WTC11 (cell line): ENCODE measurements at regions not wholly inside any gene's neighbourhood (a gene's known extent, or its start where the extent isn't known, plus 50 kb on each side); places are given as distances from the start of the nearest gene placed in this dataset.
A peak's percentile ranks its signal among the peaks of the same experiment; 100 is the strongest.

ENCODE experiments used
- ATAC-seq: fragments of 200-7000 bp; cut with Tn5 transposase; 2 replicates; pipeline ENCODE4 v1.10.0; 2021; ENCODE audit warnings: mild to moderate bottlenecking, moderate library complexity
- CTCF ChIA-PET: fragments of 300-600 bp; sonication (Branson Sonifier 250); formaldehyde crosslinking; loops from one replicate; lab custom pipeline; 2021; ENCODE audit warnings: antibody characterized with exemption; lab: Charles Lee
- POLR2A ChIA-PET: fragments of 350-600 bp; sonication (Branson Sonifier 250); formaldehyde crosslinking; loops from one replicate; lab custom pipeline; 2021; ENCODE audit warnings: antibody characterized with exemption; lab: Charles Lee
- DNase-seq: peaks from one replicate; pipeline ENCODE4 v3.0.0; 2021; ENCODE audit warnings: low spot score
- H3K27ac Mint-ChIP-seq: 2 replicates; pipeline ENCODE4 v1.8.0; 2021; ENCODE audit warnings: mixed read lengths
- H3K27me3 Mint-ChIP-seq: 2 replicates; pipeline ENCODE4 v1.8.0; 2021; ENCODE audit warnings: low read depth, mild to moderate bottlenecking, moderate library complexity, mixed read lengths
- H3K36me3 Mint-ChIP-seq: 2 replicates; pipeline ENCODE4 v1.8.0; 2021; ENCODE audit warnings: mixed read lengths
- H3K4me1 Mint-ChIP-seq: 2 replicates; pipeline ENCODE4 v1.8.0; 2022; ENCODE audit warnings: mixed read lengths
- H3K4me3 Mint-ChIP-seq: 2 replicates; pipeline ENCODE4 v1.8.0; 2021; ENCODE audit warnings: mild to moderate bottlenecking, moderate library complexity, mixed read lengths
- H3K9me3 Mint-ChIP-seq: 2 replicates; pipeline ENCODE4 v1.8.0; 2021; ENCODE audit warnings: mixed read lengths
- AR ChIP-seq: fragments of 250-450 bp; sonication (Bioruptor Pico); IDR thresholded peaks from 2 replicates; pipeline ENCODE4 v1.9.0; 2021; ENCODE audit warnings: mild to moderate bottlenecking
- ELF4 ChIP-seq: sonication (generic); formaldehyde crosslinking; IDR thresholded peaks from 2 replicates; pipeline ENCODE4 v1.8.1; 2022; ENCODE audit warnings: low read depth, mild to moderate bottlenecking, moderate library complexity, missing genetic modification reagents
- ESRRA ChIP-seq: sonication (generic); formaldehyde crosslinking; IDR thresholded peaks from 2 replicates; pipeline ENCODE4 v1.8.1; 2022; ENCODE audit warnings: mild to moderate bottlenecking, missing genetic modification reagents, borderline replicate concordance
- FOXK1 ChIP-seq: sonication (generic); formaldehyde crosslinking; IDR thresholded peaks from 2 replicates; pipeline ENCODE4 v1.8.0; 2022; ENCODE audit warnings: mild to moderate bottlenecking, moderate library complexity, missing genetic modification reagents
- FOXP1 ChIP-seq: sonication (generic); formaldehyde crosslinking; IDR thresholded peaks from 2 replicates; pipeline ENCODE4 v1.8.0; 2022; ENCODE audit warnings: missing genetic modification reagents, mild to moderate bottlenecking, moderate library complexity, borderline replicate concordance
- FOXP4 ChIP-seq: sonication (generic); formaldehyde crosslinking; IDR thresholded peaks from 2 replicates; pipeline ENCODE4 v1.8.0; 2022; ENCODE audit warnings: mild to moderate bottlenecking, missing genetic modification reagents
- GABPB1 ChIP-seq: sonication (generic); formaldehyde crosslinking; IDR thresholded peaks from 2 replicates; pipeline ENCODE4 v1.8.1; 2023; ENCODE audit warnings: mild to moderate bottlenecking, missing genetic modification reagents
- HMGXB4 ChIP-seq: sonication (generic); formaldehyde crosslinking; IDR thresholded peaks from 2 replicates; pipeline ENCODE4 v1.8.1; 2023; ENCODE audit warnings: mild to moderate bottlenecking, moderate library complexity, missing genetic modification reagents
- NR1H2 ChIP-seq: sonication (generic); formaldehyde crosslinking; IDR thresholded peaks from 2 replicates; pipeline ENCODE4 v1.9.0; 2021; ENCODE audit warnings: mild to moderate bottlenecking, moderate library complexity, missing genetic modification reagents
- NR2C2 ChIP-seq: sonication (generic); formaldehyde crosslinking; IDR thresholded peaks from 2 replicates; pipeline ENCODE4 v1.8.0; 2022; ENCODE audit warnings: mild to moderate bottlenecking, missing genetic modification reagents
- SMAD3 ChIP-seq: sonication (generic); formaldehyde crosslinking; IDR thresholded peaks from 2 replicates; pipeline ENCODE4 v1.8.0; 2022; ENCODE audit warnings: missing genetic modification reagents, mild to moderate bottlenecking, borderline replicate concordance
- SMAD4 ChIP-seq: sonication (generic); formaldehyde crosslinking; IDR thresholded peaks from 2 replicates; pipeline ENCODE4 v1.8.0; 2022; ENCODE audit warnings: mild to moderate bottlenecking, missing genetic modification reagents
- TEAD1 ChIP-seq: sonication (generic); formaldehyde crosslinking; IDR thresholded peaks from 2 replicates; pipeline ENCODE4 v1.8.0; 2022; ENCODE audit warnings: mild to moderate bottlenecking, missing genetic modification reagents
- TEAD4 ChIP-seq: sonication (generic); formaldehyde crosslinking; IDR thresholded peaks from 2 replicates; pipeline ENCODE4 v1.8.0; 2022; ENCODE audit warnings: mild to moderate bottlenecking, missing genetic modification reagents
- TP53 ChIP-seq: sonication (generic); formaldehyde crosslinking; IDR thresholded peaks from 2 replicates; pipeline ENCODE4 v1.8.1; 2023; ENCODE audit warnings: mild to moderate bottlenecking, missing genetic modification reagents
- USF2 ChIP-seq: sonication (generic); formaldehyde crosslinking; IDR thresholded peaks from 2 replicates; pipeline ENCODE4 v1.8.1; 2023; ENCODE audit warnings: mild to moderate bottlenecking, missing genetic modification reagents, moderate library complexity
- ZNF317 ChIP-seq: sonication (generic); formaldehyde crosslinking; IDR thresholded peaks from 2 replicates; pipeline ENCODE4 v1.8.1; 2023; ENCODE audit warnings: low read depth, mild to moderate bottlenecking, moderate library complexity, missing genetic modification reagents, borderline replicate concordance
- ZNF532 ChIP-seq: fragments of 250-450 bp; sonication (Bioruptor Pico); IDR thresholded peaks from 2 replicates; pipeline ENCODE4 v1.9.0; 2021; ENCODE audit warnings: mild to moderate bottlenecking, borderline replicate concordance

- Mint-ChIP-seq H3K4me3 (no peak overlapping the region), H3K4me1 (no peaks in the 10 kb centered on the region; the same call in 1 of the 2 replicates), H3K27me3 (no peaks in the 10 kb centered on the region), H3K9me3 (peaks cover 17% of the 10 kb centered on the region), H3K36me3 (no peaks in the 10 kb centered on the region), H3K27ac (no peak overlapping the region)
- DNase-seq = no peak
- TF ChIP-seq ZNF317 (CRISPR knock-in tag) (no peak), ELF4 (CRISPR knock-in tag) (no peak), FOXK1 (no peak), TEAD4 (CRISPR knock-in tag) (no peak), NR1H2 (CRISPR knock-in tag) (no peak), ESRRA (CRISPR knock-in tag) (no peak)
- CTCF ChIA-PET = no interaction called here
- POLR2A ChIA-PET = interaction anchor here (0.7 kb wide), 1 partner anchor 237 kb away, joined by 6 read pairs; no protein-coding TSS in a partner anchor
- ATAC-seq = no peak
Measured at GRCh38 chr14:101129521-101130167, 226.1 kb upstream of the RTL1 start.

GRCh38 chr14:101130861-101131260 is 227.3 kb upstream of the RTL1 start:
- no peak overlapping the region for H3K27ac Mint-ChIP-seq
- DNase-seq (no peak), ATAC-seq (peak; percentile 34; the same call in 1 of the 2 replicates)

More at GRCh38 chr14:101130861-101131260, 227.3 kb upstream of the RTL1 start:
- Mint-ChIP-seq H3K4me3 (no peak overlapping the region), H3K36me3 (no peaks in the 10 kb centered on the region), H3K27me3 (no peaks in the 10 kb centered on the region), H3K9me3 (peaks cover 17% of the 10 kb centered on the region), H3K4me1 (no peaks in the 10 kb centered on the region; the same call in 1 of the 2 replicates)
- CTCF ChIA-PET = no interaction called here
- no peak for TF ChIP-seq TEAD1 (CRISPR knock-in tag)
- TF ChIP-seq AR (CRISPR knock-in tag) = no peak
- TF ChIP-seq GABPB1 (CRISPR knock-in tag) = no peak
- no peak for TF ChIP-seq FOXP4
- no peak for TF ChIP-seq USF2 (CRISPR knock-in tag)
- TF ChIP-seq ZNF532 (CRISPR knock-in tag) = no peak
- TF ChIP-seq FOXP1 (CRISPR knock-in tag) = no peak
- no peak for TF ChIP-seq NR2C2 (CRISPR knock-in tag)
- no peak for TF ChIP-seq TP53 (CRISPR knock-in tag)
- TF ChIP-seq HMGXB4 (CRISPR knock-in tag) = no peak
- TF ChIP-seq SMAD4 (CRISPR knock-in tag) = no peak
- no peak for TF ChIP-seq SMAD3
- POLR2A ChIA-PET = no interaction called here
